HCT116 (cell line): ENCODE measurements at regions not wholly inside any gene's neighbourhood (a gene's known extent, or its start where the extent isn't known, plus 50 kb on each side); places are given as distances from the start of the nearest gene placed in this dataset.

ENCODE experiments used
- ATAC-seq: fragments of 200-7000 bp; cut with Tn5 transposase; 2 replicates; pipeline ENCODE4 v1.9.1; 2020; ENCODE audit warnings: mild to moderate bottlenecking, moderate library complexity
- BruUV-seq: library from RNA; stranded (reverse); fragments of 400-500 nt; replicated peaks from 2 replicates; lab custom pipeline; 2021; lab: Mats Ljungman, UMichigan
- CTCF ChIA-PET: fragments of 300-600 bp; sonication (Branson Sonifier 250); formaldehyde crosslinking; loops from one replicate; lab custom pipeline; 2021; ENCODE audit warnings: antibody characterized with exemption; lab: Charles Lee
- POLR2A ChIA-PET: fragments of 300-600, 350-600 bp; sonication (Branson Sonifier 250); formaldehyde crosslinking; loops from one replicate; lab custom pipeline; 2021; ENCODE audit warnings: antibody characterized with exemption; lab: Charles Lee
- RAD21 ChIA-PET, 2 experiments: fragments of 300-600 bp; sonication (Branson Sonifier 250); formaldehyde crosslinking; loops; one replicate each; lab custom pipeline; 2023; ENCODE audit warnings: low total read pairs in 2 of 2; ENCODE audit not compliant: uncharacterized antibody in 2 of 2, unreplicated experiment in 2 of 2, low non-redundant PET in 1 of 2; lab: Charles Lee
- DNase-seq: peaks from one replicate; pipeline ENCODE4 v3.0.0-alpha.2; 2010; ENCODE audit warnings: low read depth, low spot score
- H2AFZ ChIP-seq: fragments of 200-600 bp; shearing (Covaris generic), sonication (generic); 2 replicates; pipeline ENCODE4 v1.6.1; 2017; ENCODE audit warnings: low read depth, mixed run types, mixed read lengths, antibody characterized with exemption, low read length; ENCODE audit not compliant: poor library complexity, severe bottlenecking
- H3K27ac ChIP-seq: 2 replicates; pipeline ENCODE4 v1.5.1; 2012; ENCODE audit warnings: low read depth, low read length
- H3K27me3 ChIP-seq: fragments of 200-600 bp; sonication (generic); 2 replicates; pipeline ENCODE4 v1.6.1; 2016; ENCODE audit warnings: mixed run types, low read length, mixed read lengths; ENCODE audit not compliant: insufficient read depth
- H3K36me3 ChIP-seq, 2 experiments: fragments of 200-500 bp in 1 of 2; fragments of 200-600 bp in 1 of 2; sonication (Bioruptor generic) in 1 of 2; sonication (generic) in 1 of 2; 2 replicates each; pipeline versions ENCODE4 v1.5.1 to v1.6.1; 2014 to 2016; ENCODE audit warnings: low read length in 2 of 2, inconsistent platforms in 1 of 2, mixed read lengths in 1 of 2, mixed run types in 1 of 2; ENCODE audit not compliant: insufficient read depth in 2 of 2, control insufficient read depth in 1 of 2
- H3K4me1 ChIP-seq, 2 experiments: fragments of 200-600 bp in 1 of 2; sonication (generic) in 1 of 2; 2 replicates each; pipeline versions ENCODE4 v1.5.1 to v1.6.1; 2012 to 2017; ENCODE audit warnings: low read length in 2 of 2, inconsistent platforms in 1 of 2, mild to moderate bottlenecking in 1 of 2, mixed read lengths in 1 of 2, mixed run types in 1 of 2, moderate library complexity in 1 of 2; ENCODE audit not compliant: insufficient read depth in 2 of 2, control insufficient read depth in 1 of 2
- H3K4me2 ChIP-seq: fragments of 200-600 bp; sonication (generic); 2 replicates; pipeline ENCODE4 v1.6.1; 2017; ENCODE audit warnings: mixed run types, low read length, mixed read lengths
- H3K4me3 ChIP-seq, 2 experiments: fragments of 200-600 bp in 1 of 2; sonication (generic) in 1 of 2; replicated peaks in 1 of 2; 2 replicates each; pipeline ENCODE4 v1.5.1; 2011 to 2016; ENCODE audit warnings: low read length in 2 of 2, control low read depth in 1 of 2, low read depth in 1 of 2, mild to moderate bottlenecking in 1 of 2, mixed read lengths in 1 of 2, mixed run types in 1 of 2
- H3K79me2 ChIP-seq: fragments of 200-600 bp; sonication (generic); 2 replicates; pipeline ENCODE4 v1.6.1; 2017; ENCODE audit warnings: mild to moderate bottlenecking, mixed run types, low read length, moderate library complexity, mixed read lengths; ENCODE audit not compliant: insufficient read depth
- H3K9ac ChIP-seq: fragments of 200-600 bp; sonication (generic); 2 replicates; pipeline ENCODE4 v1.6.1; 2016; ENCODE audit warnings: low read length, mixed read lengths
- H3K9me2 ChIP-seq: fragments of 200-600 bp; sonication (generic), shearing (Covaris generic); 2 replicates; pipeline ENCODE4 v1.6.1; 2017; ENCODE audit warnings: mixed run types, mild to moderate bottlenecking, moderate library complexity; ENCODE audit not compliant: insufficient read depth
- H3K9me3 ChIP-seq, 2 experiments: fragments of 200-500 bp in 1 of 2; fragments of 200-600 bp in 1 of 2; sonication (Bioruptor generic) in 1 of 2; sonication (generic) in 1 of 2; 2 replicates each; pipeline ENCODE4 v1.6.1; 2014 to 2017; ENCODE audit warnings: low read length in 2 of 2, mixed read lengths in 2 of 2, inconsistent platforms in 1 of 2, low read depth in 1 of 2, mild to moderate bottlenecking in 1 of 2, mixed run types in 1 of 2, moderate library complexity in 1 of 2; ENCODE audit not compliant: control insufficient read depth in 1 of 2, insufficient read depth in 1 of 2
- H4K20me1 ChIP-seq: fragments of 200-600 bp; sonication (generic), shearing (Covaris generic); 2 replicates; pipeline ENCODE4 v1.6.1; 2017; ENCODE audit warnings: mixed run types, mild to moderate bottlenecking, moderate library complexity; ENCODE audit not compliant: insufficient read depth
- CBX3 ChIP-seq: IDR thresholded peaks from 2 replicates; pipeline ENCODE4 v1.6.1; 2012; ENCODE audit warnings: low read depth
- CEBPB ChIP-seq: IDR thresholded peaks from 2 replicates; pipeline ENCODE4 v1.6.1; 2012; ENCODE audit warnings: low read depth
- EGR1 ChIP-seq: IDR thresholded peaks from 2 replicates; pipeline ENCODE4 v1.6.1; 2012; ENCODE audit warnings: low read depth
- ELF1 ChIP-seq: IDR thresholded peaks from 2 replicates; pipeline ENCODE4 v1.6.1; 2012; ENCODE audit warnings: low read depth, borderline replicate concordance
- EZH2 ChIP-seq: fragments of 200-600 bp; sonication (generic); IDR thresholded peaks from 2 replicates; pipeline ENCODE4 v1.6.1; 2017; ENCODE audit warnings: antibody characterized with exemption, mixed run types
- EZH2phosphoT487 ChIP-seq: fragments of 200-600 bp; IDR thresholded peaks from 2 replicates; pipeline ENCODE4 v1.6.1; 2018; ENCODE audit warnings: antibody characterized with exemption, borderline replicate concordance
- FOSL1 ChIP-seq: IDR thresholded peaks from 2 replicates; pipeline ENCODE4 v1.6.1; 2012; ENCODE audit warnings: low read depth
- JUND ChIP-seq: IDR thresholded peaks from 2 replicates; pipeline ENCODE4 v1.6.1; 2012
- POLR2AphosphoS5 ChIP-seq: IDR thresholded peaks from 2 replicates; pipeline ENCODE4 v1.6.1; 2011; ENCODE audit warnings: mild to moderate bottlenecking, low read depth, low read length, moderate library complexity
- RAD21 ChIP-seq: IDR thresholded peaks from 2 replicates; pipeline ENCODE4 v1.6.1; 2012; ENCODE audit warnings: low read depth, mild to moderate bottlenecking
- REST ChIP-seq: IDR thresholded peaks from 2 replicates; pipeline ENCODE4 v1.6.1; 2012; ENCODE audit warnings: low read depth
- SIN3A ChIP-seq: IDR thresholded peaks from 2 replicates; pipeline ENCODE4 v1.6.1; 2012; ENCODE audit warnings: low read depth
- SP1 ChIP-seq: IDR thresholded peaks from 2 replicates; pipeline ENCODE4 v1.6.1; 2012; ENCODE audit warnings: low read depth
- SRF ChIP-seq: IDR thresholded peaks from 2 replicates; pipeline ENCODE4 v1.6.1; 2012; ENCODE audit warnings: low read depth
- TCF7L2 ChIP-seq: IDR thresholded peaks from 2 replicates; pipeline ENCODE4 v1.7.0; 2011; ENCODE audit warnings: borderline replicate concordance, inconsistent platforms; ENCODE audit not compliant: insufficient read depth, insufficient read length; ENCODE audit errors: extremely low read depth
- YY1 ChIP-seq: IDR thresholded peaks from 2 replicates; pipeline ENCODE4 v1.6.1; 2011; ENCODE audit warnings: low read length, low read depth, moderate library complexity, mild to moderate bottlenecking; ENCODE audit not compliant: insufficient replicate concordance; ENCODE audit errors: extremely low read depth
- ZFX ChIP-seq: fragments of 450-650 bp; IDR thresholded peaks from 2 replicates; pipeline ENCODE4 v1.6.1; 2017
- ZNF274 ChIP-seq: fragments of 200-500 bp; sonication (Bioruptor generic); IDR thresholded peaks from 2 replicates; pipeline ENCODE4 v1.6.1; 2014; ENCODE audit warnings: mild to moderate bottlenecking, low read depth, low read length, inconsistent platforms
- intact Hi-C: fragments of 100-400 bp; cut with micrococcal nuclease; formaldehyde crosslinking; loops from 2 replicates; pipeline ENCODE4 v1.10.0; 2022
- TF ChIP-seq, protein P1 (sequence below): IDR thresholded peaks from 2 replicates; pipeline ENCODE4 v1.6.1; 2011; ENCODE audit warnings: mild to moderate bottlenecking, low read length, moderate library complexity; ENCODE audit not compliant: insufficient replicate concordance; ENCODE audit errors: extremely low read depth
- TF ChIP-seq, protein P2 (sequence below), 3 experiments: fragments of 200-600 bp in 1 of 3; sonication (generic) in 1 of 3; IDR thresholded peaks in 2 of 3; conservative IDR thresholded peaks in 1 of 3; 2 replicates each; pipeline ENCODE4 v1.5.1; 2012 to 2017; ENCODE audit warnings: low read depth in 2 of 3, low read length in 2 of 3, antibody characterized with exemption in 1 of 3, borderline replicate concordance in 1 of 3, control low read depth in 1 of 3, mild to moderate bottlenecking in 1 of 3, mixed read lengths in 1 of 3, mixed run types in 1 of 3, moderate library complexity in 1 of 3; ENCODE audit not compliant: insufficient read depth in 1 of 3

DNA sequence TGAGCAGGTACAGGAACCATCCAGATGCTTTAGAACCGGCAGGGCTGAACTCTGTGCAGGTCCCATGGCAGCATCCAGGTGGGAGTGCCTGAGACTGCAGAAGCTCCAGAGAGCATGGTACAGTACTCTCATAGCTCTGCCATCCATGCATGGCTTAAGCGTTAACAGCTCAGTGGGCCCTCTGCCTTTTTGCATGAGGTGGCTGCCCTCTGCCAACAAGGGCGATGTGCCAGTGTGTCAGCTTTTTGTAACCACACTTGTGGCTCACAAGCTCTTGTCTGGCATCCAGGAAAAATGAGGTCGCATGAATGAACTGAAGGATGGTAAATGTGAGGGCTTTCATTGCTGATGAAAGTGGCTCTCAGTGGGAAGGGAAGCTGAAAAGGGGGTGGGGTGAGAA is 950.1 kb downstream of the DIPK2A start:
- CTCF ChIA-PET, result no interaction called here

More for the DNA sequence above, 950.1 kb downstream of the DIPK2A start:
- no peak overlapping the region for H3K27ac ChIP-seq
- no peaks in the 10 kb centered on the region for H3K9me3 ChIP-seq
- ChIA-PET RAD21 (no interaction called here), POLR2A (no interaction called here)
- ATAC-seq (no peak), DNase-seq (no peak)
- BruUV-seq, result no TSS peak
- no peaks in the 10 kb centered on the region for H3K4me1 ChIP-seq
- TF ChIP-seq FOSL1 (no peak), TCF7L2 (no peak), CEBPB (no peak), EZH2 (no peak), ZNF274 (no peak), POLR2AphosphoS5 (no peak), SP1 (no peak), REST (no peak), ELF1 (no peak), SIN3A (no peak), CBX3 (no peak), EGR1 (no peak), JUND (no peak), SRF (no peak), ZFX (no peak), RAD21 (no peak), EZH2phosphoT487 (no peak), YY1 (no peak)
- TF ChIP-seq, protein P1, sequence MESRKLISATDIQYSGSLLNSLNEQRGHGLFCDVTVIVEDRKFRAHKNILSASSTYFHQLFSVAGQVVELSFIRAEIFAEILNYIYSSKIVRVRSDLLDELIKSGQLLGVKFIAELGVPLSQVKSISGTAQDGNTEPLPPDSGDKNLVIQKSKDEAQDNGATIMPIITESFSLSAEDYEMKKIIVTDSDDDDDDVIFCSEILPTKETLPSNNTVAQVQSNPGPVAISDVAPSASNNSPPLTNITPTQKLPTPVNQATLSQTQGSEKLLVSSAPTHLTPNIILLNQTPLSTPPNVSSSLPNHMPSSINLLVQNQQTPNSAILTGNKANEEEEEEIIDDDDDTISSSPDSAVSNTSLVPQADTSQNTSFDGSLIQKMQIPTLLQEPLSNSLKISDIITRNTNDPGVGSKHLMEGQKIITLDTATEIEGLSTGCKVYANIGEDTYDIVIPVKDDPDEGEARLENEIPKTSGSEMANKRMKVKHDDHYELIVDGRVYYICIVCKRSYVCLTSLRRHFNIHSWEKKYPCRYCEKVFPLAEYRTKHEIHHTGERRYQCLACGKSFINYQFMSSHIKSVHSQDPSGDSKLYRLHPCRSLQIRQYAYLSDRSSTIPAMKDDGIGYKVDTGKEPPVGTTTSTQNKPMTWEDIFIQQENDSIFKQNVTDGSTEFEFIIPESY, result no peak
- TF ChIP-seq, protein P2, sequence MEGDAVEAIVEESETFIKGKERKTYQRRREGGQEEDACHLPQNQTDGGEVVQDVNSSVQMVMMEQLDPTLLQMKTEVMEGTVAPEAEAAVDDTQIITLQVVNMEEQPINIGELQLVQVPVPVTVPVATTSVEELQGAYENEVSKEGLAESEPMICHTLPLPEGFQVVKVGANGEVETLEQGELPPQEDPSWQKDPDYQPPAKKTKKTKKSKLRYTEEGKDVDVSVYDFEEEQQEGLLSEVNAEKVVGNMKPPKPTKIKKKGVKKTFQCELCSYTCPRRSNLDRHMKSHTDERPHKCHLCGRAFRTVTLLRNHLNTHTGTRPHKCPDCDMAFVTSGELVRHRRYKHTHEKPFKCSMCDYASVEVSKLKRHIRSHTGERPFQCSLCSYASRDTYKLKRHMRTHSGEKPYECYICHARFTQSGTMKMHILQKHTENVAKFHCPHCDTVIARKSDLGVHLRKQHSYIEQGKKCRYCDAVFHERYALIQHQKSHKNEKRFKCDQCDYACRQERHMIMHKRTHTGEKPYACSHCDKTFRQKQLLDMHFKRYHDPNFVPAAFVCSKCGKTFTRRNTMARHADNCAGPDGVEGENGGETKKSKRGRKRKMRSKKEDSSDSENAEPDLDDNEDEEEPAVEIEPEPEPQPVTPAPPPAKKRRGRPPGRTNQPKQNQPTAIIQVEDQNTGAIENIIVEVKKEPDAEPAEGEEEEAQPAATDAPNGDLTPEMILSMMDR (IDR thresholded peaks at IDR 0.05 in 2 of 3, conservative IDR thresholded peaks at IDR 0.05 in 1 of 3; ENCODE audit: borderline replicate concordance in 1 of 3, insufficient read depth in 1 of 3, low read depth in 2 of 3, low read length in 2 of 3), result no peak
- no peaks in the 10 kb centered on the region for H3K27me3 ChIP-seq
- H3K9ac ChIP-seq, result no peak overlapping the region
- no peaks in the 10 kb centered on the region for H3K79me2 ChIP-seq
- H3K9me2 ChIP-seq, result no peaks in the 10 kb centered on the region
- no peak overlapping the region for H3K4me3 ChIP-seq
- no peaks in the 10 kb centered on the region for H4K20me1 ChIP-seq
- no peak overlapping the region for H3K4me2 ChIP-seq
- H3K36me3 ChIP-seq, result no peaks in the 10 kb centered on the region
- intact Hi-C loops, result no loop called here
- H2AFZ ChIP-seq, result no peak overlapping the region
